ENCODE measurements at regions not wholly inside any gene's neighbourhood (a gene's known extent, or its start where the extent isn't known, plus 50 kb on each side); places are given as distances from the start of the nearest gene placed in this dataset.

- ChIA-PET POLR2A (no interaction called here), CTCF (no interaction called here)
These were observed 98.4 kb upstream of the SPRED1 start for GRCh38 chr15:38154255-38154654.

DNA sequence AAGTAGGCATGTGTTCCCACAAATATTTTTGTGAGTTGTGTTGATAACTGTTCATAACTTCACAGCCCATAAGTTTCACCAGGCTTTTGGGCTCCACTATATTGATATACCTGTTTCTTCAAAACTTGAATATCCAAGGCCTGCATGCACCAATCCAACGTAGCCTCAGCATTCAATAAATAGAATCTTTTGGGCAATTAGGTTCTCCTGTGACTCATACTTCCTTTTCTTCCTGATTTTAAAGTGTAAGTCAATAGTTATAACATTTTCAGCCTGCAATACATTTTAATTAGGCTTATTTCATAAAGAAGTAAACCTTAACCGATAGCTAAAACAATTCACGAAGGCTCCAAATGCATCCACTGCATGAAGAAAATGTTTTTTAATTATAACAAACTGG is 97.8 kb upstream of the SPRED1 start:
- CTCF ChIA-PET, result no interaction called here
- POLR2A ChIA-PET, result no interaction called here

DNA sequence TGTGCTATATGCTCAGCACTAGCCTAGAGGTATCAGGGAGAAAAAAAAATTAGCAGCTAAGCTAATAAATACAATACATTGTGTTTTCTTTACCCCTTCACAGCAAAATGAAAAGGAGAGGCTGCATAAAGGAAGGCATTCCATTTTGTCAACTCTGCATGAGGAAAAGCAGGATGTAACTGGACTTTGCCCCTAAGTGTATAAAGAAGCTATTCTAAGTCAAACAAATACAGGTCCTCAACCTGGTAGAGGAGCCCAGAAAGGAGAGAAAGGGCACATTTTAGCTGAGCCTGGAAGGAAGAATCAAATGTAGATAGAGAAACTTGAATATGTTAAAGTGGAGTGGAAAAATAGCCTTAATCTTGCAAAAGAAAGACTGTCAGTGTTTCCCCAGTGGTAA is 89.0 kb upstream of the SPRED1 start:
- ChIA-PET POLR2A (no interaction called here), CTCF (no interaction called here)

DNA sequence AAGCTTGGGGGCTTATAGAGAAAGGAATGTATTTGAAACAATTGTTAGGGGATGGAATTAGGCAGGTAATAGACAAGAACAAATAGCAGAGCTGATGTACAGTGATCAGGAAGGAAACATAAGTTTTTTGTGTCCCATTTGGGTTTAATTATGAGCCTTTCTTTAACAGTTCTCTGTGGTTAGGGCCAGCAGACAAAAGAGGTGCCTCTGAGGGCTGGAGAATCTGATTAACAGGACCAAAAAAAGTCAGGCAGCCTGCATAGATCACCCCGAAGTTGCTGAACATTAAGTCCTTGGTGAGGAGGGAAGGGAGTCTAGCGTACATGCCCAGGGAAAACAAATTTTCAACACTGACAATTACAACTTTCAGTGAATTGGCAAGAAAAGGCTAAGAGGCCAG is 88.6 kb upstream of the SPRED1 start:
- ChIA-PET POLR2A (no interaction called here), CTCF (no interaction called here)

DNA sequence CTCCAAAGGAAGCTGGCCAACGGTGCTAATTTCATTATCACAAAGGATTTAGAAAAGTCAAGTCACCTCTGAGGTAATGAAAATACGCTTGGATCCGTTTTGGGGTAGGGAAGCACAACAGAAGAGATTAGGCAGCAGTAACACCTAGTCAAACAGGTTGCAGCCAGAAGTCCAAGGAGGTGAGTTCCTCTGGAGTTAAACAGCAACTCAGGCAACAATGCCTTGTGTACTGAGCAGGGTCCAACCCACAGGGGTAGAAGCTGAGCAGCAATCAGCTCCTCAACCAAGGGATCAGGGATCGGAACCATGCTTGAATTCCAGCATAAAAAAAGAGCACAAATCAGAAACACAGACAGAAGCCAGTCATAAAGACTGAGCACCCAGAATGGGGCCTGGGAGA is 88.1 kb upstream of the SPRED1 start:
- ChIA-PET POLR2A (no interaction called here), CTCF (no interaction called here)

DNA sequence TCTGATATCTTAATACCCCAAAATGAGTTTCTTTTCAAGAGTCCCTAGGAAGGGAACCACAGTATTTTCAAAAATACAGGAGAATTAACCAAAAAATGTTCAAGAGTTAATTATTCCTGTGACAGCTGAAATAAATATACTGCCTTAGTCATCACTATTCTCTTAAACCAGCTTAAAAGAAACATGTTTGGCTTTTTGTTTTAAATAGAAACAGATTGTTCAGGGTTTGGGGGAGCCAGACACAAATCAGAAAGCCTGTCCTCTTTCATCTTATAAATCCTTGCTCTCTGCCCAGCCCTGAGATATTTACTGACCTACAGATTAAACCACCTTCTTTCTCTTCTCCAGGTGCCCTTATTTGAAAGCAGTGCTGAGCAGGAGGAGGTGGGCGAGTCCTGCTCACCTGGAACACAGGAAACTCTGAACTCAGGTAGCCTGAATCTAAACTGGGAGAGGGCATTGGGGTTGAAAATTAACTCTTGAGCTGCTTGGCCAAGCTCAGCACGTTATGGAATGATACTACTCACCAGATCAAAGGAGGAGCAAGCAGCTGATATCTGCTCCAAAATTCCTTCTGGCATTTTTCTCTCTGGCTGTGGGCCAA is 84.1 kb upstream of the SPRED1 start:
- ChIA-PET CTCF (no interaction called here), POLR2A (no interaction called here)

DNA sequence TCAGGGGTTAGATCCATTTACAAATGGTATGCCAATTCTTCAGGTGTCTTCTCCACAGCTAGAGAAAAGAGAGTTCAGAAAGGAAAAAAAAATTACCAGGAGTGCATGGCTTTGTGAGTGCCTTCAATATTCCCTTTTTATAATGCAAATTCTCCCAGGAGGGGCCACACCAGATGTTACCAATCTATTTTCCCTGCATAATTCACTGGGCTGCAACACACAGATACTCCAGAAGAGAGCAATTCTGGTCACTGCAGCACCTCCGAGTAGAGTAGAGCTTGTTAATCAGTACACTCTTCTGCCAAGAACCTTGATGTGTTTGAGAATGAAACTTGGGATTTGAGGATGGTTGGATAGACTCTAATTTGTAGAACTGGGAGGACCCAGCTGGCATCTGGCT is 80.7 kb upstream of the SPRED1 start:
- CTCF ChIA-PET, result no interaction called here
- POLR2A ChIA-PET, result no interaction called here

- ChIA-PET CTCF (no interaction called here), POLR2A (no interaction called here)
These were observed 77.9 kb upstream of the SPRED1 start for GRCh38 chr15:38174691-38175090.

DNA sequence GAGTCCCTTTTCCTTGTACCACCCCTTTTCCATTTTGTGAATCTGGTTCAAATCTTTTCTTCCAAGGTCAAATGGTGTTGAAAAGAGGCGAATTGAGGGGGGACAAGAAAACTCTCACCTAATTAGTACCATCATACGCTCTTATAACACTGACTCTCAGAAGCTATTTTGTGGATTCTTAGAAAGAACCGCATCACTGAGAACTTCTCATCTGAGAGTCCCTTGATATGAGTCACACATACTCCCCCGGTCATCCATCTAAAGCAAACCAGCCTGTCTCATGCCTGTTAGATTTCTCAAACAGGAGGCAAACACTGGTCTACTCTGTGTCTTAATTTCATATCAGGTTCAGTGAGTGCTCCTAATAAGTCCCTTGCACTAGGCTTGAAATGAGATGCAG is 76.5 kb upstream of the SPRED1 start:
- POLR2A ChIA-PET, result no interaction called here

GRCh38 chr15:38176691-38177090 is 75.9 kb upstream of the SPRED1 start:
- ChIA-PET POLR2A (no interaction called here), CTCF (no interaction called here)

More for the DNA sequence above, 76.5 kb upstream of the SPRED1 start:
- CTCF ChIA-PET, result no interaction called here

DNA sequence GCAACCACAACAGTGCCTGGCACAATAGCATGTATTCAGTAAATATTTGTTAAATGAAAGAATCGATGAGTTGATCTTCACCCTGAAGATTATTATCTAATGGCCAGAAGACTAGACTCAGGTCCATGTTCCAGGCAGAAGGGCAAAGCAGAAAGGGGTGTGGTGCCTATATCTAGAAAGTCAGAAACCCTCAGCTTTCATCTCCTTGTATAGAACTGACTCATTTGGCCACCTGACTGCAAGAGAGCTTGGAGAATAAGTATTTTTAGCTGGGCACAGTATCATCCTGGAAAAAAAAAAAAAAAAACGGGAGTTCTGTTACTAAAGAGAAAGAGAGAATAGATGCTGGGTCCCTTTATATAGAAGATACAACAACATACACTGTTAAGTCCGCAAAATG is 69.7 kb upstream of the SPRED1 start:
- ChIA-PET POLR2A (no interaction called here), CTCF (no interaction called here)

DNA sequence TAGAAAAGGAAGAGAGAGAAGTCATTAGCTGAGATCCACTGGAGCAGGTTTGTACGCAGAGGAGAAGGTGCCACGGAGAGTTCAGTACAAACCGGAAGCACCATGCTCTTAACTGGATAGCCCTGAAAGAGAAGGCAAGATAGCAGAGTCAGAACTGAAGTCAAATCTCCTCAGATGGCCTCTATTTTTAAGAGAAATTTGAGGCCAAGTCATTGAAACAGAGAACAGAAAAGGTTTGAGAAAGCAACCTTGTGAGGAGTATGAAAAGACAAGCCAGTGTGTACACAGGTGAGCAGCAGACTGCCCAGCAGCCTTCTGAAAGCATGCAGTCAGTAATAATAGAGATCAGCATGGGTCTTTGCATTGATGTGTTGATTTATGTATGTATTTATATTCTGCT is 66.1 kb upstream of the SPRED1 start:
- ChIA-PET CTCF (no interaction called here), POLR2A (no interaction called here)

GRCh38 chr15:38187630-38188313 is 64.9 kb upstream of the SPRED1 start:
- ChIA-PET CTCF (no interaction called here), POLR2A (no interaction called here)

GRCh38 chr15:38189671-38190295 is 62.9 kb upstream of the SPRED1 start:
- CTCF ChIA-PET, result no interaction called here
- POLR2A ChIA-PET, result no interaction called here

- ChIA-PET CTCF (interaction anchor here (0.6 kb wide), 1 partner anchor 85 kb away, joined by 4 read pairs; no protein-coding TSS in a partner anchor), POLR2A (no interaction called here)
These were observed 62.1 kb upstream of the SPRED1 start for GRCh38 chr15:38190501-38190900.

DNA sequence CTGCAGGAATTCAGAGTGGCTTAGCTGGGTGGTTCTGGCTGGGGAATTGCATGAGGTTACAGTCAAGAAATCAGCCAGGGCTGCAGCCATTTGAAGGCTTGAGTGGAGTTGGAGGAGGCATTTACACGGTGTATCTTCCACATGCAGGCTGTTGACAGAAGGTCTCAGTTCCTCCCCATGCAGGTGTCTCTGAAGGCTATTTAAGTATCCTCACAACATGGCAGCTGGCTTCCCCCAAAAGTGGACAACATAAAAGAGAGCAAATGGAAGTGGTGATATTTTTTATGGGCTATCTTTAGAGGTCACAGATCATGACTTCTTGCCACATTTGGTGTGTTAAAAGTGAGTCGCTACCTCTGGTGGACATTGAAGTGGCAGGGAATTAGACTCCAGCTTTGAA is 60.1 kb upstream of the SPRED1 start:
- ChIA-PET POLR2A (no interaction called here), CTCF (no interaction called here)

DNA sequence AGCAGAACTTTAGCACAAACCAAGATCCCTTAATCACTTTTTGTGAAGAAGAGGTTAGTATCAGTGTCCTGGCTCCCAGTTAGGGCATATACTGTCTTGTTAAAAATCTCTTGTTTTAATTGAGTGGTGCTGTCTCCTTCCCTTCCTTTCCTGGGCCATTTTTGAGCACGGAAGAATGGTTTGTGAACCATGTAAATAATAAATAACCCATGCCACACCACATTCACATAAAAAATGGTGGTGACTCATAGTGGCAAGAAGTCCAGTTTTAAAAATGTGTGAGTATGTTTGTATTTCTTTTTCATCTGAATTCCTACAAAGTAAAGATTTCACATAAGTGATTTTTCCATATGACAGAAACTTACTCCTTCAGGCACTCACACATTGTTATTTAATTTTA is 59.1 kb upstream of the SPRED1 start:
- ChIA-PET POLR2A (no interaction called here), CTCF (no interaction called here)

- ChIA-PET POLR2A (no interaction called here), CTCF (no interaction called here)
These were observed 57.3 kb upstream of the SPRED1 start for GRCh38 chr15:38195191-38195901.

DNA sequence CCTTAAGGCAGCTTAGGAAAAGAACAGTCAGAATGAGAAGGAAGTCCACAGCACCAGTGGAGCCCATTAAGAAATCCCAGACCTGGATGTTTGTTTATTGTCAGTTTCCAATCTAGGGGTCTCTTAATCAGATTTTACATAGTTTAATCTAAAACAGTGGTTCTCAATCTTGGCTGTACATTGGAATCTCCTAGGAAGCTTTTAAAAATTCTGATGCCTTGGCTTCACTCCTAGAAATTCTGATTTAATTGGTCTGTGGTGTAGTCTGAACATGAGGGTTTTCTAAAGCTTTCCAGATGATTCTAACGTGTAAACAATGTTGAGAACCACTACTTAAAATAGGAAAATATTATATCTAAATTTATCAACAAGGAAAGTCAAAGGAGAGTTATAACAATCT is 56.6 kb upstream of the SPRED1 start:
- CTCF ChIA-PET, result no interaction called here
- POLR2A ChIA-PET, result no interaction called here

DNA sequence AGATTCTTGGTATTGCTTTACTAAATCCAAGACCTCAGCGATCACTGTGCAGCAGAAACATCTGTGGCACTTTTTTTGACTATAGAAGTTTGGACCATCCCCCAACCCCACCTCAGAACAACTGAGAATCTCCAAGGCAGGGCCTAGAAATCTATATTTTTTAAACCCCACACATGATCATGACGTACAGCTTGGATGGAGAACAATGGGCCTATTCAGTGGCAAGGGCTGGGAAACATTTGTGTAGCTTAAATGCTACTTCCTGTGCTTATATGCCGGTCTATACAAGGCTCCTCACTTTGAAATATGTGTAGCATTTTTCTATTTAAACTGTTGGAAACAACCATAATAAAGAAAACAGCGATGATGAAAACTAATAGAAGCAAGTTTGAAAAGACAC is 55.1 kb upstream of the SPRED1 start:
- ChIA-PET POLR2A (no interaction called here), CTCF (no interaction called here)

GRCh38 chr15:38201714-38202113 is 50.9 kb upstream of the SPRED1 start:
- ChIA-PET POLR2A (no interaction called here), CTCF (no interaction called here)

DNA sequence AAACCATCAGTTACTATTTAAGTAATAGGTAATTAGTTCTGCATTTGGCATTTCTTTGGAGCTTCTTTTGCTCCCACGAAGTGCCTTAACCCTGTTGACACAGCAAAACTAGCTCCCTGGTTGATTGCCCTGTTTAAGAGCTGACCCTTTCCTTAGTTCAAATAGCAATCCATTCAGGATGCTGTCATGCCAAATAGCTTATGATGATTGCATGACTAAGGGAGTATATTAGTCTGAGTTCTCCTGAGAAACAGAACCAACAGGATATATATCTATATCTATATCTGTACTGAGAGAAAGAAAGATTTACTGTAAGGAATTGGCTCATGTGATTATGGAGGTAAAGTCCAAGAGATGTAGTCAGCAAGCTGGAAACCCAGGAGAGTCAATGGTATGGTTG is 50.3 kb upstream of the SPRED1 start:
- CTCF ChIA-PET, result no interaction called here
- POLR2A ChIA-PET, result no interaction called here
